ENCODE measurements at regions not wholly inside any gene's neighbourhood (a gene's known extent, or its start where the extent isn't known, plus 50 kb on each side); places are given as distances from the start of the nearest gene placed in this dataset.

DNA sequence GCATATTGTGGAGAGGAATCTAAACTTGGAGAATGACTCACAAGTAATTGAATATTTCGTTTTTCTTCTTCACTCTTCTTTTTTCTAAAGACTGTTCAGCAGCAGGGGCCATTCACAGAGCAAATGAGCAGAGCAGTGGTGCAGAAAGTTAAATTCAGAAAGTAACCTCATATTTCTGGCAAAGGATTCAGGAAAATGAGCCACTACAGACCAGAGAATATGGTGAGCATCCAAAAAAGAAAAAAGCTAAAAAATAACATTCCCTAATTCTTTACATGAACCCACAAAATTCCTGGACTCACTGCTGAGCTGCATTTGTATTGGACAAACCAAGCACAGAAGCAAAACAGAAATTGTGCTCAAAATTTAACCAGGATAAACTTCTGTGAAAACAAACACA lies 1486.8 kb upstream of the C9orf72 start:
- TF ChIP-seq PML (IDR thresholded peaks at IDR 0.05; ENCODE audit: low read length) (no peak), NFYB (IDR thresholded peaks at IDR 0.05; ENCODE audit: insufficient read depth, low read depth, low read length) (no peak), DPF2 (IDR thresholded peaks at IDR 0.05) (no peak), CTCF (IDR thresholded peaks at IDR 0.05 in 2 of 3, conservative IDR thresholded peaks at IDR 0.05 in 1 of 3; ENCODE audit: control insufficient read depth in 2 of 3, extremely low read depth in 1 of 3, insufficient read depth in 1 of 3, low read depth in 3 of 3, low read length in 3 of 3) (no peak), ATF7 (IDR thresholded peaks at IDR 0.05; ENCODE audit: low read depth) (no peak), NFYA (IDR thresholded peaks at IDR 0.05; ENCODE audit: borderline replicate concordance, low read depth, low read length) (no peak), CHD1 (IDR thresholded peaks at IDR 0.05; ENCODE audit: low read depth, low read length) (no peak), SMC3 (IDR thresholded peaks at IDR 0.05; ENCODE audit: borderline replicate concordance, low read length) (no peak), SIX5 (IDR thresholded peaks at IDR 0.05; ENCODE audit: low read depth, low read length, severe bottlenecking) (no peak), YY1 (IDR thresholded peaks at IDR 0.05; ENCODE audit: low read depth, low read length) (no peak)
- TF ChIP-seq, protein P1, sequence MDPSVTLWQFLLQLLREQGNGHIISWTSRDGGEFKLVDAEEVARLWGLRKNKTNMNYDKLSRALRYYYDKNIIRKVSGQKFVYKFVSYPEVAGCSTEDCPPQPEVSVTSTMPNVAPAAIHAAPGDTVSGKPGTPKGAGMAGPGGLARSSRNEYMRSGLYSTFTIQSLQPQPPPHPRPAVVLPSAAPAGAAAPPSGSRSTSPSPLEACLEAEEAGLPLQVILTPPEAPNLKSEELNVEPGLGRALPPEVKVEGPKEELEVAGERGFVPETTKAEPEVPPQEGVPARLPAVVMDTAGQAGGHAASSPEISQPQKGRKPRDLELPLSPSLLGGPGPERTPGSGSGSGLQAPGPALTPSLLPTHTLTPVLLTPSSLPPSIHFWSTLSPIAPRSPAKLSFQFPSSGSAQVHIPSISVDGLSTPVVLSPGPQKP (IDR thresholded peaks at IDR 0.05; ENCODE audit: low read depth, low read length), result no peak
